ENCODE measurements at regions not wholly inside any gene's neighbourhood (a gene's known extent, or its start where the extent isn't known, plus 50 kb on each side); places are given as distances from the start of the nearest gene placed in this dataset.

DNA sequence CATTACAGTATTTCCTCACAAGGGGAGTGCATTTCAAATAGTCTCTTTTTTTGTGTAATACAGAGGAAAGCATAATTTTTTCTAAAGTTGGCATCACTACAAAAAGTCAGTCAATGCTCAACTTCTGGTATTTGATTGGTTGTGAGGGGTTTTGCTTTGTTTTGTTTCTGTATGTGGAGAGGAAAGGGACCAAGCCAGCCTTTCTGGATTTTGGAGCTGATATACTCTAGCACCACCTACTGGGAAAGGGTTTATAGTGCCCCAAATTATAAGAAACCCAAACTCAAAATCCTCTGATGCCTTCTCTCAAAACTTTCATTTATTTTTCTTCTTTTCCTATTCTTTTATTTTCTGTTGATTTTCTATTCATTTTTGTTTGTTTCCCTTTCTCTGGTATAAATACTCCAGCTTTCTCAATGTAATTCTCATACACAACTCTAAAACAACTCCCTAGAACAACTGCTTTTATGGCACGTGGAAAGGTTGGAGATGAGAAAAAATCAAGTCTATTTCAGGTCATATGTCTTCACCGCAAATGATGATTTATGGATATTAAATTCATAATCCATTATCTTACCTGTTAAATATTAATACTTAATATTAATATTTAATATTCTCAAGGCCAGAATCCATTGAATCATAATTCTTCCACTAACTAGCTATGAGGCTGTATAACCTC is 69.5 kb upstream of the ANXA1 start:
- H3K79me1 ChIP-seq (ENCODE audit: low read depth in 1 of 2, low read length in 2 of 2), result no peaks in the 10 kb centered on the region
- in situ Hi-C loops (cut with MboI; ENCODE audit: low sequenced_read_pairs) (no loop called here), intact Hi-C loops (cut with micrococcal nuclease) (loop anchor here (1.0 to 10.0 kb wide), 5 partner anchors 211 to 1045 kb away; no protein-coding TSS in a partner anchor), dilution Hi-C loops (cut with HindIII; ENCODE audit: low sequenced_read_pairs, unreplicated experiment) (no loop called here)
- no peak overlapping the region for H3K27ac ChIP-seq (ENCODE audit: insufficient read depth, low read length)
- no peak overlapping the region for H2BK15ac ChIP-seq (ENCODE audit: low read depth, low read length)
- peak; percentile 63 for TF ChIP-seq RAD21 (IDR thresholded peaks at IDR 0.05; ENCODE audit: low read length)
- TF ChIP-seq, protein P1, sequence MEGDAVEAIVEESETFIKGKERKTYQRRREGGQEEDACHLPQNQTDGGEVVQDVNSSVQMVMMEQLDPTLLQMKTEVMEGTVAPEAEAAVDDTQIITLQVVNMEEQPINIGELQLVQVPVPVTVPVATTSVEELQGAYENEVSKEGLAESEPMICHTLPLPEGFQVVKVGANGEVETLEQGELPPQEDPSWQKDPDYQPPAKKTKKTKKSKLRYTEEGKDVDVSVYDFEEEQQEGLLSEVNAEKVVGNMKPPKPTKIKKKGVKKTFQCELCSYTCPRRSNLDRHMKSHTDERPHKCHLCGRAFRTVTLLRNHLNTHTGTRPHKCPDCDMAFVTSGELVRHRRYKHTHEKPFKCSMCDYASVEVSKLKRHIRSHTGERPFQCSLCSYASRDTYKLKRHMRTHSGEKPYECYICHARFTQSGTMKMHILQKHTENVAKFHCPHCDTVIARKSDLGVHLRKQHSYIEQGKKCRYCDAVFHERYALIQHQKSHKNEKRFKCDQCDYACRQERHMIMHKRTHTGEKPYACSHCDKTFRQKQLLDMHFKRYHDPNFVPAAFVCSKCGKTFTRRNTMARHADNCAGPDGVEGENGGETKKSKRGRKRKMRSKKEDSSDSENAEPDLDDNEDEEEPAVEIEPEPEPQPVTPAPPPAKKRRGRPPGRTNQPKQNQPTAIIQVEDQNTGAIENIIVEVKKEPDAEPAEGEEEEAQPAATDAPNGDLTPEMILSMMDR (conservative IDR thresholded peaks at IDR 0.05; ENCODE audit: low read depth, low read length), result peak; percentile 69
- TF ChIP-seq POLR2A (IDR thresholded peaks at IDR 0.05; ENCODE audit: low read depth, low read length), result no peak
- TF ChIP-seq SMC3 (IDR thresholded peaks at IDR 0.05; ENCODE audit: low read depth, low read length), result peak; percentile 47
- H4K20me1 ChIP-seq (ENCODE audit: insufficient read depth, low read length), result no peaks in the 10 kb centered on the region
- no peak overlapping the region for H2BK20ac ChIP-seq (ENCODE audit: low read depth, low read length)
- no peaks in the 10 kb centered on the region for H3K9me3 ChIP-seq (ENCODE audit: control insufficient read depth, insufficient read depth, low read length)
- no peaks in the 10 kb centered on the region for H3K9me1 ChIP-seq (ENCODE audit: insufficient read depth, low read length)
- no peak overlapping the region for H2BK120ac ChIP-seq (ENCODE audit: low read depth, low read length)
- no peak overlapping the region for H4K91ac ChIP-seq (ENCODE audit: insufficient read depth, low read depth, low read length)
- no peaks in the 10 kb centered on the region for H3K36me3 ChIP-seq (ENCODE audit: control insufficient read depth, insufficient read depth, low read length)
- no TSS peak for BruUV-seq (replicated peaks)
- no peaks in the 10 kb centered on the region; the same call in 1 of the 2 replicates for H3K27me3 ChIP-seq (ENCODE audit: control insufficient read depth, insufficient read depth, low read length)
- no peak overlapping the region for H3K4me3 ChIP-seq (ENCODE audit: insufficient read depth, low read depth, low read length)
- ATAC-seq (ENCODE audit: low read depth) (peak; percentile 82), DNase-seq (peak; percentile 27)
- H3K14ac ChIP-seq (replicated peaks; ENCODE audit: low read depth, low read length), result no peak overlapping the region
- H3K18ac ChIP-seq (ENCODE audit: low read depth, low read length), result no peak overlapping the region
- H3K23ac ChIP-seq (ENCODE audit: low read depth, low read length), result no peak overlapping the region
- no peak overlapping the region for H3K9ac ChIP-seq (ENCODE audit: low read depth, low read length)
- ChIA-PET CTCF (interaction anchor here (0.6 to 1.4 kb wide), 4 partner anchors 17 to 225 kb away, joined by 3 to 6 read pairs (median 3); no protein-coding TSS in a partner anchor), POLR2A (ENCODE audit: unreplicated experiment) (no interaction called here)
- H4K8ac ChIP-seq (ENCODE audit: low read depth in 2 of 2, low read length in 2 of 2), result no peak overlapping the region
- no peak overlapping the region for H2AK5ac ChIP-seq (ENCODE audit: low read depth, low read length)
- no peak overlapping the region for H2AFZ ChIP-seq (replicated peaks; ENCODE audit: low read length, poor library complexity)
- H3K56ac ChIP-seq (ENCODE audit: extremely low read depth, insufficient read depth, low read length), result no peak overlapping the region
- no CpG with 5 or more reads among the region's 2 CpGs for WGBS, 2 experiments (ENCODE audit: extremely low coverage in 2 of 2, insufficient read length in 1 of 2)
- no peak overlapping the region for H2BK5ac ChIP-seq (ENCODE audit: low read depth, low read length, poor library complexity, severe bottlenecking)
- no peak overlapping the region for H3K4ac ChIP-seq (ENCODE audit: low read depth, low read length)
- H3K4me2 ChIP-seq (ENCODE audit: low read depth, low read length), result no peak overlapping the region
- H2AK9ac ChIP-seq (replicated peaks; ENCODE audit: low read depth, low read length, poor library complexity), result no peak overlapping the region
- no peak overlapping the region for H4K5ac ChIP-seq (ENCODE audit: low read depth, low read length)
- no peaks in the 10 kb centered on the region for H3K4me1 ChIP-seq (ENCODE audit: control insufficient read depth, insufficient read depth, low read length)

Data from IMR-90 (cell line).